ENCODE measurements at regions not wholly inside any gene's neighbourhood (a gene's known extent, or its start where the extent isn't known, plus 50 kb on each side); places are given as distances from the start of the nearest gene placed in this dataset.

- TF ChIP-seq ARNT (IDR thresholded peaks at IDR 0.05) = no peak
- TF ChIP-seq SUZ12 (IDR thresholded peaks at IDR 0.05) = no peak
- no peak for TF ChIP-seq FOXM1 (IDR thresholded peaks at IDR 0.05; ENCODE audit: borderline replicate concordance)
- TF ChIP-seq BHLHE40 (IDR thresholded peaks at IDR 0.05; ENCODE audit: borderline replicate concordance) = no peak
- no peak for TF ChIP-seq ZNF384 (IDR thresholded peaks at IDR 0.05)
- no peak for TF ChIP-seq HDGF (IDR thresholded peaks at IDR 0.05; ENCODE audit: borderline replicate concordance)
- no peak for TF ChIP-seq SP1 (IDR thresholded peaks at IDR 0.05)
- TF ChIP-seq FOXA1 (IDR thresholded peaks at IDR 0.05) = no peak
Observed at GRCh38 chr2:235215248-235215647, 263.4 kb downstream of the SH3BP4 start.

Measured in HEK293T (cell line).